Transverse colon (tissue), 4 donors: ENCODE measurements at regions not wholly inside any gene's neighbourhood (a gene's known extent, or its start where the extent isn't known, plus 50 kb on each side); places are given as distances from the start of the nearest gene placed in this dataset.

Source experiments
- EP300 ChIP-seq: sonication (generic); formaldehyde crosslinking; IDR thresholded peaks from one replicate; pipeline ENCODE4 v1.6.1; 2017; ENCODE audit warnings: antibody characterized with exemption, low read depth
- POLR2A ChIP-seq: fragments of 450-650 bp; IDR thresholded peaks from one replicate; pipeline ENCODE4 v1.6.1; 2016; ENCODE audit warnings: antibody characterized with exemption, mild to moderate bottlenecking, moderate library complexity
- POLR2AphosphoS5 ChIP-seq, 3 donors: sonication (generic); formaldehyde crosslinking; IDR thresholded peaks; one replicate each; pipeline ENCODE4 v1.6.1; 2016; ENCODE audit warnings: antibody characterized with exemption in 3 of 3
- TF ChIP-seq, protein P1 (sequence below), 5 experiments: fragments of 200-600 bp in 3 of 5; fragments of 450-650 bp in 2 of 5; sonication (generic) in 3 of 5; IDR thresholded peaks; 1 replicate in 2 of 5; 2 replicates in 3 of 5; pipeline ENCODE4 v1.5.1; 2016 to 2017; ENCODE audit warnings: antibody characterized with exemption in 5 of 5, inconsistent platforms in 3 of 5, mild to moderate bottlenecking in 2 of 5, moderate library complexity in 1 of 5

DNA sequence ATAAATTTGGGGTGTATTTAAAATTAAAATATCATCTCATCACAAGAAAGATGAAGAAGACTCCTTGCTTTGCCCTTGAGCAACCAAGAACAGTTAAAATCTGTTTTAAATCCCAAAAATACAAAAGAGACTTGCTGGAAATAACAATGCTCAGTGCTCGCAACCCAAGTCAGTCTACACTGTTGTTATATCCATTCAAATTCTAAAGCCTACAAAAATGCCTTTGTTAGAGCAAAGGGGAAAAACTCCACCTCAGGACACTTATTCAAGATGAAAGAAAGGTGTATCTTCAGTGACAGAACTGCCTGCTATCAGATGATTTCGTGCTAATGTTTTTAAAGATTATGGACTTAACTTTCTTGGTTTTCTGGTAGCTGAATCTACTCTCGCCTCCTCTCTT is 111.9 kb upstream of the TANK start:
- TF ChIP-seq, protein P1, sequence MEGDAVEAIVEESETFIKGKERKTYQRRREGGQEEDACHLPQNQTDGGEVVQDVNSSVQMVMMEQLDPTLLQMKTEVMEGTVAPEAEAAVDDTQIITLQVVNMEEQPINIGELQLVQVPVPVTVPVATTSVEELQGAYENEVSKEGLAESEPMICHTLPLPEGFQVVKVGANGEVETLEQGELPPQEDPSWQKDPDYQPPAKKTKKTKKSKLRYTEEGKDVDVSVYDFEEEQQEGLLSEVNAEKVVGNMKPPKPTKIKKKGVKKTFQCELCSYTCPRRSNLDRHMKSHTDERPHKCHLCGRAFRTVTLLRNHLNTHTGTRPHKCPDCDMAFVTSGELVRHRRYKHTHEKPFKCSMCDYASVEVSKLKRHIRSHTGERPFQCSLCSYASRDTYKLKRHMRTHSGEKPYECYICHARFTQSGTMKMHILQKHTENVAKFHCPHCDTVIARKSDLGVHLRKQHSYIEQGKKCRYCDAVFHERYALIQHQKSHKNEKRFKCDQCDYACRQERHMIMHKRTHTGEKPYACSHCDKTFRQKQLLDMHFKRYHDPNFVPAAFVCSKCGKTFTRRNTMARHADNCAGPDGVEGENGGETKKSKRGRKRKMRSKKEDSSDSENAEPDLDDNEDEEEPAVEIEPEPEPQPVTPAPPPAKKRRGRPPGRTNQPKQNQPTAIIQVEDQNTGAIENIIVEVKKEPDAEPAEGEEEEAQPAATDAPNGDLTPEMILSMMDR (IDR thresholded peaks at IDR 0.05) = no peak
- TF ChIP-seq EP300 (no peak), POLR2AphosphoS5 (IDR thresholded peaks at IDR 0.05) (no peak), POLR2A (no peak)
